SK-N-SH (cell line): ENCODE measurements at regions not wholly inside any gene's neighbourhood (a gene's known extent, or its start where the extent isn't known, plus 50 kb on each side); places are given as distances from the start of the nearest gene placed in this dataset.

Experiments
- CTCF ChIA-PET: fragments of 300-600, 350-600 bp; formaldehyde crosslinking; extraction: SDS; loops from one replicate; lab custom pipeline; 2021; lab: Yijun Ruan, JAX
- POLR2A ChIA-PET: fragments of 350-600 bp; sonication (Branson Sonifier 250); formaldehyde crosslinking; extraction: SDS; loops from one replicate; lab custom pipeline; 2020; ENCODE audit warnings: antibody characterized with exemption, inconsistent platforms; lab: Yijun Ruan, JAX
- DNase-seq: peaks from one replicate; pipeline ENCODE4 v3.0.0; 2012
- H2AFZ ChIP-seq: fragments of 200-600 bp; sonication (generic); 2 replicates; pipeline ENCODE4 v1.8.1; 2016; ENCODE audit warnings: antibody characterized with exemption, mild to moderate bottlenecking, low read depth
- H3F3A ChIP-seq: fragments of 200-600 bp; sonication (generic); replicated peaks from 2 replicates; pipeline ENCODE3; 2016; ENCODE audit warnings: antibody characterized with exemption, mild to moderate bottlenecking; ENCODE audit not compliant: insufficient read depth
- H3K27ac ChIP-seq, 2 experiments: fragments of 200-500 bp in 1 of 2; fragments of 200-600 bp in 1 of 2; sonication (Bioruptor generic) in 1 of 2; sonication (generic), shearing (Covaris generic) in 1 of 2; 2 replicates each; pipeline versions ENCODE4 v1.5.1 to v1.6.1; 2014 to 2016; ENCODE audit warnings: low read depth in 2 of 2, inconsistent platforms in 1 of 2, low read length in 1 of 2, mild to moderate bottlenecking in 1 of 2, mixed read lengths in 1 of 2
- H3K27me3 ChIP-seq: fragments of 200-600 bp; sonication (generic), shearing (Covaris generic); 2 replicates; pipeline ENCODE4 v1.6.1; 2016; ENCODE audit warnings: mixed run types; ENCODE audit not compliant: insufficient read depth
- H3K36me3 ChIP-seq, 2 experiments: fragments of 200-500 bp in 1 of 2; fragments of 200-600 bp in 1 of 2; sonication (Bioruptor generic) in 1 of 2; sonication (generic) in 1 of 2; replicated peaks in 1 of 2; 2 replicates each; pipeline versions ENCODE3 to v1.5.1; 2014 to 2016; ENCODE audit warnings: low read length in 1 of 2, mild to moderate bottlenecking in 1 of 2; ENCODE audit not compliant: insufficient read depth in 2 of 2, control insufficient read depth in 1 of 2
- H3K4me1 ChIP-seq, 2 experiments: fragments of 200-500 bp in 1 of 2; fragments of 200-600 bp in 1 of 2; sonication (Bioruptor generic) in 1 of 2; sonication (generic), shearing (Covaris generic) in 1 of 2; 2 replicates each; pipeline versions ENCODE4 v1.5.1 to v1.6.1; 2014 to 2016; ENCODE audit warnings: low read depth in 1 of 2, low read length in 1 of 2, mixed run types in 1 of 2; ENCODE audit not compliant: insufficient read depth in 2 of 2, control insufficient read depth in 1 of 2
- H3K4me2 ChIP-seq: fragments of 200-600 bp; sonication (generic), shearing (Covaris generic); 2 replicates; pipeline ENCODE4 v1.6.1; 2017; ENCODE audit warnings: mixed run types
- H3K4me3 ChIP-seq, 2 experiments: fragments of 200-500 bp in 1 of 2; fragments of 200-600 bp in 1 of 2; sonication (Bioruptor generic) in 1 of 2; sonication (generic), shearing (Covaris generic) in 1 of 2; 2 replicates each; pipeline versions ENCODE4 v1.5.1 to v1.8.1; 2014 to 2016; ENCODE audit warnings: low read depth in 2 of 2, inconsistent platforms in 1 of 2, low read length in 1 of 2, mild to moderate bottlenecking in 1 of 2, mixed read lengths in 1 of 2, moderate library complexity in 1 of 2
- H3K79me2 ChIP-seq: fragments of 200-600 bp; sonication (generic); 2 replicates; pipeline ENCODE4 v1.8.1; 2017; ENCODE audit warnings: mild to moderate bottlenecking; ENCODE audit not compliant: insufficient read depth
- H3K9ac ChIP-seq: fragments of 200-600 bp; sonication (generic); 2 replicates; pipeline ENCODE4 v1.6.1; 2017; ENCODE audit warnings: mixed run types
- H3K9me2 ChIP-seq: fragments of 200-600 bp; sonication (generic); 2 replicates; pipeline ENCODE4 v1.6.1; 2017; ENCODE audit warnings: mixed run types
- H3K9me3 ChIP-seq: fragments of 200-600 bp; sonication (generic); 2 replicates; pipeline ENCODE4 v1.6.1; 2017; ENCODE audit warnings: mixed run types, mild to moderate bottlenecking, moderate library complexity
- H4K20me1 ChIP-seq: fragments of 200-600 bp; sonication (generic); 2 replicates; pipeline ENCODE4 v1.6.1; 2017; ENCODE audit warnings: mild to moderate bottlenecking, mixed run types; ENCODE audit not compliant: insufficient read depth
- ELF1 ChIP-seq: IDR thresholded peaks from 2 replicates; pipeline ENCODE4 v1.4.0; 2012
- EP300 ChIP-seq, 2 experiments: IDR thresholded peaks; 2 replicates each; pipeline versions ENCODE4 v1.4.0 to v1.6.1; 2012; ENCODE audit warnings: borderline replicate concordance in 1 of 2, low read depth in 1 of 2, low read length in 1 of 2
- EZH2phosphoT487 ChIP-seq: fragments of 200-600 bp; sonication (generic); IDR thresholded peaks from 2 replicates; pipeline ENCODE4 v1.6.1; 2017; ENCODE audit warnings: low read depth, mixed run types, mild to moderate bottlenecking, antibody characterized with exemption, moderate library complexity, borderline replicate concordance
- FOSL2 ChIP-seq: IDR thresholded peaks from 2 replicates; pipeline ENCODE4 v1.4.0; 2012; ENCODE audit warnings: low read depth, mild to moderate bottlenecking, moderate library complexity, borderline replicate concordance
- FOXM1 ChIP-seq: IDR thresholded peaks from 2 replicates; pipeline ENCODE4 v1.4.0; 2012; ENCODE audit warnings: low read depth, mild to moderate bottlenecking
- GABPA ChIP-seq: IDR thresholded peaks from 2 replicates; pipeline ENCODE4 v1.4.0; 2012; ENCODE audit warnings: low read depth, mild to moderate bottlenecking
- GATA2 ChIP-seq: sonication (generic); formaldehyde crosslinking; IDR thresholded peaks from 2 replicates; pipeline ENCODE4 v1.5.0; 2020; ENCODE audit warnings: mild to moderate bottlenecking, missing genetic modification reagents
- IRF3 ChIP-seq: fragments of 150-350 bp; IDR thresholded peaks from 2 replicates; pipeline ENCODE4 v1.6.1; 2016; ENCODE audit warnings: mild to moderate bottlenecking, low read depth, low read length
- JUND ChIP-seq: IDR thresholded peaks from 2 replicates; pipeline ENCODE4 v1.4.0; 2012
- MAX ChIP-seq: IDR thresholded peaks from 2 replicates; pipeline ENCODE4 v1.4.0; 2012; ENCODE audit warnings: low read depth
- MEF2A ChIP-seq: IDR thresholded peaks from 2 replicates; pipeline ENCODE4 v1.4.0; 2012; ENCODE audit warnings: low read depth, borderline replicate concordance
- RCOR1 ChIP-seq: fragments of 150-350 bp; IDR thresholded peaks from 2 replicates; pipeline ENCODE4 v1.6.1; 2017; ENCODE audit warnings: antibody characterized with exemption, low read length
- RFX5 ChIP-seq: IDR thresholded peaks from 2 replicates; pipeline ENCODE4 v1.6.1; 2012; ENCODE audit warnings: mild to moderate bottlenecking, improper control_type of control experiment, low read length
- RXRA ChIP-seq: IDR thresholded peaks from 2 replicates; pipeline ENCODE4 v1.4.0; 2012; ENCODE audit warnings: low read depth, mild to moderate bottlenecking, borderline replicate concordance
- SIN3A ChIP-seq: IDR thresholded peaks from 2 replicates; pipeline ENCODE4 v1.6.1; 2012; ENCODE audit warnings: low read depth, mild to moderate bottlenecking, low read length, moderate library complexity, borderline replicate concordance
- TAF1 ChIP-seq: IDR thresholded peaks from 2 replicates; pipeline ENCODE4 v1.6.1; 2012; ENCODE audit warnings: low read depth, mild to moderate bottlenecking, low read length, moderate library complexity, borderline replicate concordance
- TCF12 ChIP-seq: IDR thresholded peaks from 2 replicates; pipeline ENCODE4 v1.4.0; 2012
- USF2 ChIP-seq: fragments of 150-350 bp; IDR thresholded peaks from 2 replicates; pipeline ENCODE4 v1.6.1; 2017; ENCODE audit warnings: antibody characterized with exemption, low read length, low read depth, borderline replicate concordance
- YY1 ChIP-seq: IDR thresholded peaks from 2 replicates; pipeline ENCODE4 v1.4.0; 2012; ENCODE audit warnings: low read depth, mild to moderate bottlenecking
- WGBS: methylation state at CpG from one replicate; pipeline ENCODE4 v1.1.6; 2017; ENCODE audit warnings: low lambda C conversion rate; 5-methylcytosine and 5-hydroxymethylcytosine counted together
- TF ChIP-seq, protein P1 (sequence below): IDR thresholded peaks from 2 replicates; pipeline ENCODE4 v1.4.0; 2012; ENCODE audit warnings: low read depth, borderline replicate concordance
- TF ChIP-seq, protein P2 (sequence below): IDR thresholded peaks from 2 replicates; pipeline ENCODE4; 2012

DNA sequence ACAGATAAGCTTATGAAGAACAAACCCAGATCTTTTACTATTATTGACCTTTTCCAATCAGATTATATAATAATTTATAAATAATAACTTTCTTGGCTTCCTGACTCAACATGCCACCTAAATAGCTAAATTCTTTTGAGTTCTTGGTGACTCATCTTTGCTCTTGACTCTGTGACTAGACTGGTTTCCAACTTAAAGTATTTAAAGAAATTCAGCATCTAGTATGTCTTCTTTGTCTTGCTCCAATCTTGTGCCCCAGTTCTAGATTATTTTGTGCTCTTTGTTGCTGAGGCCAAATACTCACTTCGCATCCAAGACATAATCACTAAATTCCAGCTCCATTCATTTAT, 483.2 kb upstream of the TBL1XR1 start:
- 100% methylated on average over 1 of the region's 1 CpG for WGBS
- peak overlapping the region; percentile 53 to 93; a peak in 3 of 4 replicates for H3K27ac ChIP-seq
- no peak overlapping the region for H3K4me3 ChIP-seq
- H3K27me3 ChIP-seq: no peaks in the 10 kb centered on the region
- no peaks in the 10 kb centered on the region for H3K36me3 ChIP-seq
- H3K79me2 ChIP-seq: no peaks in the 10 kb centered on the region
- H3K4me2 ChIP-seq: no peak overlapping the region
- no peak for DNase-seq
- no peaks in the 10 kb centered on the region for H4K20me1 ChIP-seq
- POLR2A ChIA-PET: no interaction called here
- H3K4me1 ChIP-seq: peaks cover 13 to 20% of the 10 kb centered on the region in 2 experiments; a peak in 3 of 4 replicates
- no peaks in the 10 kb centered on the region for H3K9me3 ChIP-seq
- H3K9me2 ChIP-seq: no peaks in the 10 kb centered on the region
- no peak for TF ChIP-seq TAF1
- peak; percentile 20; the same call in 1 of the 2 replicates for TF ChIP-seq JUND
- peak; percentile 58; the same call in 1 of the 2 replicates for TF ChIP-seq FOSL2
- TF ChIP-seq RXRA: no peak
- no peak for TF ChIP-seq ELF1
- no peak for TF ChIP-seq SIN3A
- no peak for TF ChIP-seq YY1
- no peak for TF ChIP-seq FOXM1
- no peak for TF ChIP-seq RCOR1
- TF ChIP-seq RFX5: no peak
- H3F3A ChIP-seq: peaks cover 11% of the 10 kb centered on the region
- CTCF ChIA-PET: interaction anchor here (0.7 to 1.3 kb wide), 3 partner anchors 9 to 52 kb away, joined by 3 read pairs; no protein-coding TSS in a partner anchor
- H2AFZ ChIP-seq: no peak overlapping the region
- H3K9ac ChIP-seq: no peak overlapping the region

DNA sequence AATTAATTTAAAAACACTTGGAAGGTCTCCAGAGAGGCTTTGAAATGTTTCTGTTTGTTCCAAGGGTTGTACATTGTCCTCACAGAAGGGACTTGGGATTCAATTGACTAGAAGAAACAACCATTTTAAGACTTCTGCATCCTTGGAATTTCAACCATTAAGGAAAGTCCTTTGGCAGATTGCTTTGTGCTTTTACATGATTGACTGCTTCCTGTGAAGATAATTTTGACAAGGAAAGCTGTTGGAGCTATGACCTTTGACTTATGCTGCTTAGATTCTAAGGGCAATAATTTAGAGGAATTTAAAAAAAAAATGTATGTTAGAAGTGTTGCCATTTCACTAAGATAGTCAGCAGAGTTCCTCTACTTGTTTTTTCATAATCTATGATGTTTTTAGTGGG, 483.9 kb upstream of the TBL1XR1 start:
- CTCF ChIA-PET: no interaction called here

More for the DNA sequence above, 483.9 kb upstream of the TBL1XR1 start:
- no peaks in the 10 kb centered on the region for H3K79me2 ChIP-seq
- H3K4me3 ChIP-seq: no peak overlapping the region
- no peak for DNase-seq
- H3K4me2 ChIP-seq: no peak overlapping the region
- no peak overlapping the region for H2AFZ ChIP-seq
- H3K27me3 ChIP-seq: no peaks in the 10 kb centered on the region
- H4K20me1 ChIP-seq: no peaks in the 10 kb centered on the region
- H3K4me1 ChIP-seq: peaks cover 13 to 20% of the 10 kb centered on the region in 2 experiments; a peak in 3 of 4 replicates
- H3K27ac ChIP-seq: peak overlapping the region in 1 of 2 experiments; percentile 93; a peak in 1 of 4 replicates
- TF ChIP-seq EP300 (IDR thresholded peaks at IDR 0.05; ENCODE audit: borderline replicate concordance in 1 of 2, low read depth in 1 of 2, low read length in 1 of 2) (no peak), SIN3A (no peak), RFX5 (no peak), MAX (no peak), EZH2phosphoT487 (no peak), YY1 (no peak), FOXM1 (no peak), IRF3 (no peak), USF2 (no peak), GABPA (no peak), GATA2 (no peak), TCF12 (no peak), TAF1 (no peak), RCOR1 (no peak), MEF2A (no peak)
- TF ChIP-seq, protein P1, sequence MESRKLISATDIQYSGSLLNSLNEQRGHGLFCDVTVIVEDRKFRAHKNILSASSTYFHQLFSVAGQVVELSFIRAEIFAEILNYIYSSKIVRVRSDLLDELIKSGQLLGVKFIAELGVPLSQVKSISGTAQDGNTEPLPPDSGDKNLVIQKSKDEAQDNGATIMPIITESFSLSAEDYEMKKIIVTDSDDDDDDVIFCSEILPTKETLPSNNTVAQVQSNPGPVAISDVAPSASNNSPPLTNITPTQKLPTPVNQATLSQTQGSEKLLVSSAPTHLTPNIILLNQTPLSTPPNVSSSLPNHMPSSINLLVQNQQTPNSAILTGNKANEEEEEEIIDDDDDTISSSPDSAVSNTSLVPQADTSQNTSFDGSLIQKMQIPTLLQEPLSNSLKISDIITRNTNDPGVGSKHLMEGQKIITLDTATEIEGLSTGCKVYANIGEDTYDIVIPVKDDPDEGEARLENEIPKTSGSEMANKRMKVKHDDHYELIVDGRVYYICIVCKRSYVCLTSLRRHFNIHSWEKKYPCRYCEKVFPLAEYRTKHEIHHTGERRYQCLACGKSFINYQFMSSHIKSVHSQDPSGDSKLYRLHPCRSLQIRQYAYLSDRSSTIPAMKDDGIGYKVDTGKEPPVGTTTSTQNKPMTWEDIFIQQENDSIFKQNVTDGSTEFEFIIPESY: no peak
- TF ChIP-seq, protein P2, sequence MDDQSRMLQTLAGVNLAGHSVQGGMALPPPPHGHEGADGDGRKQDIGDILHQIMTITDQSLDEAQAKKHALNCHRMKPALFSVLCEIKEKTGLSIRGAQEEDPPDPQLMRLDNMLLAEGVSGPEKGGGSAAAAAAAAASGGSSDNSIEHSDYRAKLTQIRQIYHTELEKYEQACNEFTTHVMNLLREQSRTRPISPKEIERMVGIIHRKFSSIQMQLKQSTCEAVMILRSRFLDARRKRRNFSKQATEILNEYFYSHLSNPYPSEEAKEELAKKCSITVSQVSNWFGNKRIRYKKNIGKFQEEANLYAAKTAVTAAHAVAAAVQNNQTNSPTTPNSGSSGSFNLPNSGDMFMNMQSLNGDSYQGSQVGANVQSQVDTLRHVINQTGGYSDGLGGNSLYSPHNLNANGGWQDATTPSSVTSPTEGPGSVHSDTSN: no peak
- TF ChIP-seq, all 33 proteins: peak for 0
- POLR2A ChIA-PET: no interaction called here
- Histone ChIP-seq H3K9ac (no peak overlapping the region), H3K36me3 (no peaks in the 10 kb centered on the region), H3F3A (peaks cover 11% of the 10 kb centered on the region), H3K9me3 (no peaks in the 10 kb centered on the region), H3K9me2 (no peaks in the 10 kb centered on the region)
